Tibial nerve (tissue), 4 donors: ENCODE measurements at regions not wholly inside any gene's neighbourhood (a gene's known extent, or its start where the extent isn't known, plus 50 kb on each side); places are given as distances from the start of the nearest gene placed in this dataset.

Experiments used
- DNase-seq, 2 donors: peaks; one replicate each; pipeline ENCODE4 v3.0.0-alpha.2; 2019; ENCODE audit warnings: low spot score in 2 of 2
- H3K27ac ChIP-seq, 4 donors: fragments of 200-600 bp; sonication (generic) in 3 of 4; one replicate each; pipeline ENCODE4 v1.5.1; 2017 to 2019; ENCODE audit warnings: mild to moderate bottlenecking in 1 of 4
- H3K27me3 ChIP-seq, 2 donors: fragments of 200-600 bp; sonication (generic) in 1 of 2; one replicate each; pipeline versions ENCODE4 v1.5.1 to v1.6.0; 2017 to 2019
- H3K36me3 ChIP-seq, 3 donors: fragments of 200-600 bp; sonication (generic); one replicate each; pipeline ENCODE4 v1.5.1; 2018 to 2019
- H3K4me1 ChIP-seq, 4 donors: fragments of 200-600 bp; sonication (generic) in 3 of 4; one replicate each; pipeline ENCODE4 v1.5.1; 2017 to 2019
- H3K4me3 ChIP-seq, 4 donors: fragments of 200-600 bp; sonication (generic) in 3 of 4; one replicate each; pipeline ENCODE4 v1.5.1; 2017 to 2019; ENCODE audit warnings: mild to moderate bottlenecking in 1 of 4, moderate library complexity in 1 of 4
- H3K9me3 ChIP-seq, 4 donors: fragments of 200-600 bp; sonication (generic) in 3 of 4; one replicate each; pipeline ENCODE4 v1.5.1; 2017 to 2019
- EP300 ChIP-seq, 2 donors: sonication (generic); formaldehyde crosslinking; IDR thresholded peaks; one replicate each; pipeline ENCODE4 v1.6.1; 2017; ENCODE audit warnings: antibody characterized with exemption in 2 of 2, mild to moderate bottlenecking in 1 of 2
- POLR2A ChIP-seq, 2 donors: fragments of 450-650 bp; IDR thresholded peaks; one replicate each; pipeline ENCODE4 v1.6.1; 2017; ENCODE audit warnings: antibody characterized with exemption in 2 of 2, mild to moderate bottlenecking in 2 of 2, moderate library complexity in 2 of 2
- WGBS, 2 donors: methylation state at CpG; one replicate each; pipeline ENCODE4 v1.1.5; 2018; 5-methylcytosine and 5-hydroxymethylcytosine counted together
- TF ChIP-seq, protein P1 (sequence below), 5 experiments: fragments of 200-600 bp in 3 of 5; fragments of 450-650 bp in 2 of 5; sonication (generic) in 3 of 5; IDR thresholded peaks; one replicate each; pipeline ENCODE4 v1.5.1; 2016 to 2019; ENCODE audit warnings: antibody characterized with exemption in 5 of 5, mild to moderate bottlenecking in 3 of 5, moderate library complexity in 2 of 5

DNA sequence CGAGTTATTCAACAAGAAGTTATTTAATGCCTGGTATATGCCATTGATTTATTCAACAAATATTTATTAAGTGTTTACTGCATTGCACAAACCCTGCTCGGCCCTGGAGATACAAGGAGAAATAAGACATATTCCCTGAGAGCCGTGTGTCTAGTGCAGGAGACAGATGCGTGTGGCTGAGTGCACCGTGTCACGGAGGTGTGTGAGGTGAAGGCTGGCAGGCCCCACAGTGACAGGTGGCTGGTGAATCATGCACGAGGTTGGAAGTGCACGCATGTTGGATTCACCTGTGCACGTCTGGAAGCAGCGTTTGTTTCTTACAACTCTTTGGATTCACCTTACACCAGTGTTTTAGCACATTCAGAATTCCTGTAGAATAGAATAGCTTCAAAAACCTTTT is 136.6 kb upstream of the SHH start:
- WGBS, 2 donors, result 90 to 93% methylated on average over 10 of the region's 10 CpGs
- no peaks in the 10 kb centered on the region for H3K36me3 ChIP-seq
- DNase-seq, result no peak
- no peak overlapping the region for H3K27ac ChIP-seq
- TF ChIP-seq, protein P1, sequence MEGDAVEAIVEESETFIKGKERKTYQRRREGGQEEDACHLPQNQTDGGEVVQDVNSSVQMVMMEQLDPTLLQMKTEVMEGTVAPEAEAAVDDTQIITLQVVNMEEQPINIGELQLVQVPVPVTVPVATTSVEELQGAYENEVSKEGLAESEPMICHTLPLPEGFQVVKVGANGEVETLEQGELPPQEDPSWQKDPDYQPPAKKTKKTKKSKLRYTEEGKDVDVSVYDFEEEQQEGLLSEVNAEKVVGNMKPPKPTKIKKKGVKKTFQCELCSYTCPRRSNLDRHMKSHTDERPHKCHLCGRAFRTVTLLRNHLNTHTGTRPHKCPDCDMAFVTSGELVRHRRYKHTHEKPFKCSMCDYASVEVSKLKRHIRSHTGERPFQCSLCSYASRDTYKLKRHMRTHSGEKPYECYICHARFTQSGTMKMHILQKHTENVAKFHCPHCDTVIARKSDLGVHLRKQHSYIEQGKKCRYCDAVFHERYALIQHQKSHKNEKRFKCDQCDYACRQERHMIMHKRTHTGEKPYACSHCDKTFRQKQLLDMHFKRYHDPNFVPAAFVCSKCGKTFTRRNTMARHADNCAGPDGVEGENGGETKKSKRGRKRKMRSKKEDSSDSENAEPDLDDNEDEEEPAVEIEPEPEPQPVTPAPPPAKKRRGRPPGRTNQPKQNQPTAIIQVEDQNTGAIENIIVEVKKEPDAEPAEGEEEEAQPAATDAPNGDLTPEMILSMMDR (IDR thresholded peaks at IDR 0.05), result no peak
- H3K4me1 ChIP-seq, result no peaks in the 10 kb centered on the region
- H3K9me3 ChIP-seq, result peaks cover 0 to 4% (median 0%) of the 10 kb centered on the region in 4 donors
- no peaks in the 10 kb centered on the region for H3K27me3 ChIP-seq
- H3K4me3 ChIP-seq, result no peak overlapping the region

DNA sequence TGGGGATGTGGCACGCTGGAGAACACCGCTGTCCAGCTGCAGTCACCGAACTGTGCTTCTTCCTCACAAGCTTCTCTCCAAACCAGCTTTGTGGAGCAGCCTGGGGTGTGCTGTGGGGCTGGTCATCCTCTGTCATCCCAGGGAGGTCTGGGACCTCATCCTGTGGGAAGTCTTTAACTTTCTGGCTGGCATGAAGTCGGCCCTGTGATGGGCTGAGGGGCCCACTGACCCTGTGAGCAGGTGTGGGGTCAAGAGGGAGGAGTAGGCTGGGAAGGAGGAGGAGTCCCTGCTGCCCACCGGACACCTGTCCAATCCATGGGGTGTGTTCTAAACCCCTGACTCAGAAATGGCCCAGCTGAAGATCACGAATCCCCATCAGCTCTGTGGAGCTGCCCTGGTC is 136.2 kb upstream of the SHH start:
- Histone ChIP-seq H3K9me3 (peaks cover 0 to 4% (median 0%) of the 10 kb centered on the region in 4 donors), H3K4me3 (no peak overlapping the region), H3K4me1 (no peaks in the 10 kb centered on the region), H3K27ac (no peak overlapping the region), H3K36me3 (no peaks in the 10 kb centered on the region), H3K27me3 (no peaks in the 10 kb centered on the region)
- TF ChIP-seq POLR2A (IDR thresholded peaks at IDR 0.05) (no peak), EP300 (IDR thresholded peaks at IDR 0.05) (no peak)
- TF ChIP-seq, protein P1 (IDR thresholded peaks at IDR 0.05), result no peak
- WGBS, 2 donors, result 83 to 86% methylated on average over 6 of the region's 6 CpGs
- DNase-seq, result no peak

DNA sequence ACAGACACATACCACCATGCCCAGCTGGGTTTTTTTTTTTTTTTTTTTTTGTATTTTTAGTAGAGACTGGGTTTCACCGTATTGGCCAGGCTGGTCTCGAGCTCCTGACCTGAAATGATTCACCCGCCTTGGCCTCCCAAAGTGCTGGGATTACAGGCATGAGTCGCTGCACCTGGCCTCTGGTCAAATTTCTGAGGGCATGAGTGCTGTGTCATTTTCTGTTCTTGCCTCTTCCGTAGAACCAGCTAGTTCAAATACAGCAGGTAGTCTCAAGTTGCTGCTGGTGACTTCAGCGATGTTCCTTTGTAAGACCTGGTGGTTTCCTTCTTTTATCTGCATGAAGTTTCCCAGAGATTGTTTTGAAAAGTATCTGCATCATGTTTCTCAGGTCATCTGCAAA is 134.8 kb upstream of the SHH start:
- H3K9me3 ChIP-seq, result peaks cover 0 to 4% (median 0%) of the 10 kb centered on the region in 4 donors
- TF ChIP-seq POLR2A (IDR thresholded peaks at IDR 0.05), result no peak
- no peak for TF ChIP-seq EP300 (IDR thresholded peaks at IDR 0.05)
- TF ChIP-seq, protein P1 (IDR thresholded peaks at IDR 0.05), result no peak
- no peaks in the 10 kb centered on the region for H3K4me1 ChIP-seq
- no peaks in the 10 kb centered on the region for H3K27me3 ChIP-seq
- H3K27ac ChIP-seq, result no peak overlapping the region
- H3K36me3 ChIP-seq, result no peaks in the 10 kb centered on the region
- DNase-seq, result no peak
- 79 to 88% methylated on average over 6 of the region's 6 CpGs for WGBS, 2 donors
- no peak overlapping the region for H3K4me3 ChIP-seq

DNA sequence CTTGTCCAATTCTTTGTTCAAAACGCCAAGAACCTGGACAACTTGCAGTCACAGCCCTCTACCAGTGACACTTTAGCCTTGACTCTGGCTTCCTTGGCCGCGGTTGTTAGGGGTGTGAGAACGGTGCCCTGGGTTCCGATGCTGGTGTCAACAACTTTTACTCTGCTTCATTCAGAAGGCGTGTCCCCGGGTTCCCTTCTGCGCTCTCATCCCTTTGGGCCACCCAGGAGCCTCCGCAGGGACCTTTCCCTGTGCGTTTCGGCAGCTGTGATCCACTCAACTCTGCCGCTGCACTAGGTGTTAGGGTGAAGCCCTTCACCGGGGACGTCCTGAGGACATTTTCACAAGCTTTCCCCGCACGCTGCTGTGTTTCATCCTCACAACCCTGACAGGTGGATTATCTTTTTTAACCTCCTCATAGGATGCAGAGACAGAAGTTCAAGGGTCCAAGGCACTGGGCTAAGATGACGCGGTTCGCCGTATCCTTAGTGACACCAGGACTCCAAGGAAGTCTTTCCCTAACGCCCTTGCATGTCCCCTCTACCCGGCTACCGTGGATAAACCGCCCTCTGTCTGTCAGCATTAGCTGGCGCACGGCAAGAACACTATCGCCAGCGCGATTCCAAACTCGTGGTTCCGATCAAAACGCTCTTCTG is 133.5 kb upstream of the SHH start:
- no peaks in the 10 kb centered on the region for H3K27me3 ChIP-seq
- TF ChIP-seq, protein P1 (IDR thresholded peaks at IDR 0.05), result no peak
- TF ChIP-seq POLR2A (IDR thresholded peaks at IDR 0.05), result no peak
- TF ChIP-seq EP300 (IDR thresholded peaks at IDR 0.05), result no peak
- no peaks in the 10 kb centered on the region for H3K4me1 ChIP-seq
- WGBS, 2 donors, result 94 to 95% methylated on average over 31 to 32 of the region's 32 CpGs
- H3K4me3 ChIP-seq, result no peak overlapping the region
- peaks cover 0 to 4% (median 0%) of the 10 kb centered on the region in 4 donors for H3K9me3 ChIP-seq
- no peak for DNase-seq
- no peaks in the 10 kb centered on the region for H3K36me3 ChIP-seq
- H3K27ac ChIP-seq, result no peak overlapping the region

DNA sequence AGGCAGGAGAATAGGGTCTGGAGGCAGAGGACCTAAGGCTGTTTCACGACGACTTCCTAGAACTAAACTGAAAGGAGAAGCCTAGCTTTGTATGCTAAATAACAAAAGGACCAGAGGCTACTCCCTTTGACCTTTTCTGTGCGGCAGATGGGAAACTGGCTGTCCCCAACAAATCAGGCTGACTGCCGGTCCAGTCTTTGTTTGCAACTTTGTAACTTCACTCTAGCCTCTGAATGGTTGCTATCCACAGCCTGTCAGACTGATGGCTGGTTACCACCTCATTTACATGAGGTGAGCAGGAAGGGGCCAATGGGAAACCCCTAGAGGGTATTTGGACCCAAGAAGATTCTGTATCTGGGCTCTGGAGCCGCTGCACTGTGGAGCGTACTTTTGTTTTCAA is 132.6 kb upstream of the SHH start:
- H3K9me3 ChIP-seq, result peaks cover 0 to 4% (median 0%) of the 10 kb centered on the region in 4 donors
- 79 to 80% methylated on average over 6 of the region's 6 CpGs for WGBS, 2 donors
- H3K36me3 ChIP-seq, result no peaks in the 10 kb centered on the region
- no peak for DNase-seq
- H3K27me3 ChIP-seq, result no peaks in the 10 kb centered on the region
- TF ChIP-seq EP300 (IDR thresholded peaks at IDR 0.05), result no peak
- TF ChIP-seq, protein P1 (IDR thresholded peaks at IDR 0.05), result no peak
- no peak for TF ChIP-seq POLR2A (IDR thresholded peaks at IDR 0.05)
- no peaks in the 10 kb centered on the region for H3K4me1 ChIP-seq
- no peak overlapping the region for H3K27ac ChIP-seq
- no peak overlapping the region for H3K4me3 ChIP-seq
